Myocyte (in vitro differentiated cells): ENCODE measurements at regions not wholly inside any gene's neighbourhood (a gene's known extent, or its start where the extent isn't known, plus 50 kb on each side); places are given as distances from the start of the nearest gene placed in this dataset.

Experiments used
- DNase-seq: peaks from one replicate; pipeline ENCODE4 v3.0.0-alpha.2; 2012; ENCODE audit warnings: low read depth

DNA sequence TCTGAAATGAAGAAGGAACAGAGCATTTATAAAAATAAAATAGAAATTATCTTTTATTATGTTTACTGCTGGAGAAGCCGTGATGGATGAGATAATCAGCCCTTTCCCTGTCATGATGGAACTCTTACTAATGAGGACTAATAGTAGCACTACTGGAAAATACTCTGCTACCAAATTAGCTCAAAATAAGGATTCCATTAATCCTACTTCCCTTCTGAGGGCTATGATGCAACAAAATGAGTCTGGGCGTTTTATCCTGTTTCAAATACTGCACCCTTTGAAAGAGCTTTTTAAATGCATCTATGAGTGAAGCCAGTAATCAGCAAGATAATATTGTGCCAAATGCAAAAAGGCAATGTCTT, 59.3 kb upstream of the CARMIL1 start:
- DNase-seq, result no peak

GRCh38 chr6:25220857-25221256, 58.3 kb upstream of the CARMIL1 start:
- DNase-seq, result no peak

DNA sequence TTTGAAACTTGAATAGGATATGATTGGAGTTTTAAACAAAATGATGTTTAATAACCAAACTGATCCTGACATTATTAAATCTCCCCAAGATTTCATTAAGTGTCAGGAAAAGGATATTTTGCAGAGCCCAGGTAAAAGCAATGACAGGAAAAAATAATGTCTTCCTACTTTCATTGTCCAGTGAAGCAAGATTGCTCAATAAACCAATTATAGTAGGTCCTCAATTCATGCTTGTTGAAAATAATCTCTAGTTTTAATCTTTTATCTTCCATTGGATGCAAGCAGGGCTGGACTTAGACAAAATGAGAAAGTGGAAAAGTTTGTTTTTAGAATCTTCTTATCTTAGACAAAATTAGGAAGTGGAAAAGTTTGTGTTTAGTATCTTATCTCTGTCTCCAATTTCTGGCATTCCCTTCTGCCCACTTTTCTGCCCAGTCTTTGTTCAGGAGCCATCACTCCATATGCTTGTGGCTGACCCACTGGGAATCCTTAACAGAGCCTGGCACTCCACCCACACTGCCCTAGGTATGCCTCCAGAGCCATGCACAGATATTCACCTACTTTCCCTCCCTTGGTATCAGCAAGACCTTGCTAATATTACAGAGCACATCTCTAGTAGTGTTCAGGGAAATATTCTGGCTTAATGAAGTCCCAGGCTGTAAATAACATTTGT, 57.0 kb upstream of the CARMIL1 start:
- DNase-seq, result no peak

GRCh38 chr6:25223490-25223991, 55.6 kb upstream of the CARMIL1 start:
- peak; percentile 83 for DNase-seq

- no peak for DNase-seq
Measured at GRCh38 chr6:25224242-25224641, 54.9 kb upstream of the CARMIL1 start.

GRCh38 chr6:25227854-25228253, 51.3 kb upstream of the CARMIL1 start:
- no peak for DNase-seq
